ENCODE measurements at regions not wholly inside any gene's neighbourhood (a gene's known extent, or its start where the extent isn't known, plus 50 kb on each side); places are given as distances from the start of the nearest gene placed in this dataset.

GRCh38 chr6:4401408-4402368 is 266.3 kb upstream of the ECI2 start:
- DNase-seq = no peak

GRCh38 chr6:4399656-4400055 is 264.3 kb upstream of the ECI2 start:
- DNase-seq = no peak

- DNase-seq = no peak
Measured at GRCh38 chr6:4398791-4399190, 263.4 kb upstream of the ECI2 start.

GRCh38 chr6:4397307-4397706 is 261.9 kb upstream of the ECI2 start:
- DNase-seq = no peak

DNA sequence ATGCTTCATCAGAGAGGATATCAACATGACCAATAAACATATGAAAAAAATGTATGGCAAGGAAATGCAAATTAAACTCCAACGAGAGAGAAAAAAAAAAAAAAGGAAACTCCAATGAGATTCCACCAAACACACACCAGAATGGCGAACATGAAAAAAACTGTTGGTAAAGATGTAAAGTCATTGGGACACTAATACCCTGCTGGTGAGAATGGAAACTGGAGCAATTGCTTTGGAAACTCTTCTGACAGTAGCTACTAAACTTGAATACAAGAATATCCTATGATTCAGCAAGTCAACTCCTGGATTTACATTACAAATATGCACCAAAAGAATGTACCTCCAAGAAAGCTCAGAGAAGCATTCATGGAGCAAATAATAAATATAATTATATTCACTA is 260.7 kb upstream of the ECI2 start:
- DNase-seq = no peak

DNA sequence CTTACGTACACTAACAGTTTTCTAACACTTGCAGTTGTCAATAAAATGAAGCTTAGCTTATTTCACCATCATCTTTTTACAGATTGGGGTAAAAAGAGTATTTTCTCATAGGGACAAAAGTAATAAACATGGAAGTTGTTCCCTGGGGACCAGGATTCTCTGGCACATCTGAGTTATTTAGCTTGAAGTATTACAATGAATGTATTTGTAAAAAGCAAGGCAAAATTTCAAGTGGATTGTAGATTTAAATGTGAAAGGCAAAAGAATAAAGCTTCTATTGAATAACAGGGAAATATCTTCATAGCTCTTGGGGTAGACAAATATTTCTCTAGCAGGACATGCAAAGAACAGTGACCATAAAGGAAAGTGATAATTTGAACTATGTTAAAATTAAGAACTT is 260.0 kb upstream of the ECI2 start:
- DNase-seq = no peak

DNA sequence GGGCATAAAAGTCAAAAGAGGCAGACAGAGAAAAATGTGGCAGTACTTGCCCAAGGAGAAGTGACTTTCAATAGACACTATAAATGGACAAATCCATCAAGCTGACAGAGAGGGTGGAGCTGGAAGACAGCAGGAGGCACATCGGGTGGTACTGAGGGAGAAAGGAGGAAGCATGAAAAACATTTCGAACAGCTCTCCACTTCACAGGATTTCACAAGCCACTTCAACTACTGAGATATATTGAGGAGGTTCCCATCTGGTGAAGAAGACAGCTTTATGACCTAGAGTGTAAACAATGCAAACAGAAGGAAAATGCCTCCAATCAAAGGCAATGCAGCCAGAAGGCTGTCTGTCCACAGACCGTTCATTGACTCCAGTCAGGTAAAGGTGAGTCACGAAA is 259.4 kb upstream of the ECI2 start:
- DNase-seq = no peak

- DNase-seq = no peak
Measured at GRCh38 chr6:4388675-4389074, 253.3 kb upstream of the ECI2 start.

DNA sequence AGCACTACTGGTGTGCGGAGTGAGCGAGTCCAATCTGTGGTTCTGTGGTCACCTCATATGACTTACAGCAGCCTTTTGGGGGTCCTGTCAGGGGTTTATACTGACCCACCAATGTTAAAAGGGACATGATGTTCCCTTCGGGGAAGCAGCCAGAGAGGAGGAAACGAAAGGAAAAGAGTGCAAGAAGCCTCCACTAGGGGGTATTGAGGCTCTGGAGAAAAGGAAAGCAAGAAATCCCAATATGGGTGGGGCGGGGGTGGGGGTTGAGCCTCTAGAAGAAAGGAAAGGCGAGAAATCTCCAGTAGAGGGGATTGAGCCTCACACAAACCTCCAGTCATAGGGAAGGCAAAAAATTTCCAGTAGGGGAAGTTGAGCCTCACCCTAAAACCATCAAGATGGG is 249.3 kb upstream of the ECI2 start:
- no peak for DNase-seq

DNA sequence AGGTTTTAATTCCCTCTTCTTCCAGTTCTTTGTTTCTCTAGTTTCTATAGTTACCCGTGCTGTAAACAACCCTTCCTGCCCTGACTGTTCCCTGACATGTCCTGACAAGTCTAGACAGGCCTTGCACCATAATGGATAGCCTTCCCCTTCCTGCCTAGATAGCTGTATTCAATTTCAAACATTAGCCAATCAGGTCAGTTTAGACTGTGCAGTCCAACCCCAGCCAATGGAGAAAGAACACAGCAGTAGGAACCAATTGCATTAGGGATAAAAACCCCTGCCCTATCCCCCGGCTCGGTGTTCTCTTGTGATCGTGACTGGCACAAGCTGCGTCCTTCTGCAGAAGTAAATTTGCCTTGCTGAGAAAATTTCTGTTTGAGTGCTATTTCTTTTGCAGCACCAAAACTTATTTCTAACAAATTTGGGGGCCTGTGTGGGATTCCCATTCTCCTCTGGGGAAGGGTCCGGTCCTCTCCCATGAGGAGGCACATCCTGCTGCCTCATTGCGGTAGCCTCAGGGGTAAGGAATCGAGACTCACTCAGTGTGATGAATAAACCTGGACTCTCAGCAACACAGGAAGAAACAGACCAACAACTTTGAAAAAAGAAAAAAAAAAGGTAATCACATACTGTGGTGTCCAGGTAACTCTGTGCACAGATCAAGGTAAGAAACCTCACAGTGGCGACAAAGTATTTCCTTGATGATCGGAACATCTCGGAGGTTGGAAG is 248.7 kb upstream of the ECI2 start:
- no peak for DNase-seq

DNA sequence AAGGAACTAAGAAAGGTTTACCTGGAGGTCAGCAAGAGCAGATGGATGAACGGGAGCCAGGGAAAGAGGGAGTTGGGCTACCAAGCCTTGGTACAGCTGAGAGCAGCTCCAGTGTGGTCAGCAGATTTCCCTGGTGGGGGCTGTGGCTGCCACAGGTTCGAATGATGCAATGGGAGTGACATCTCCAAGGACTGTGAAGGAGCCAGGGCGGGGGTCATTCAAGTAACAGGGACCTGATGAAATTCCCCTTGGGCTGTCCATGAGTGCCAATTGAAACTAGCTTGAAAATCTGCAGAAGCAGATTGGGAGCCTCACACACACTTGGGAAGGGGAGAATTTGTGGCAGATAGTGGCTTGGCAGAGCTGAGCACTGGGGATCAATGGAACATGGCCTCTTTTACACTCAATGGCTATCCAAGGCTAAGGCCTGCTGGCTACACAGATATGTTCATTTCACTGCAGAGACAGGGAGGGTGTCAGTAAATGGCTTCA is 247.0 kb upstream of the ECI2 start:
- DNase-seq = no peak

DNA sequence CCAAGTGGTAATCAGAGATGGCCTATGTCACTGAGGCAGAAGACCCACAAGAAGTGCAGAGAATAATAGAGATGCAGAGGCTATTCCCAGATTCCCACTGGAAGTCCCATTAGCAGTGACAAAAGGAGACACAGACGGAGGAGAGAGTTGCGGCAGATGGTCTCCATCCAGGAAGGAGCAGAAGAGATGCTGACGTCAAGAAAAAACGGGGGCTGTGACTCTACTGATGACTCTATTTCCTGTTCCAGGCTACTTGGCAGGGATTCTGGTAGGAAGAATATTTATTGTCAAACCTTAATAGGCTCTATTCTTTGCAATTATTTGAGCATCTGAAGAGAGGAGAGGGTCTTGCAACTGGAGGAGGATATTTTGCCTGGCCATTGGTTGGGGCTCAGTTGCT is 246.0 kb upstream of the ECI2 start:
- no peak for DNase-seq

- DNase-seq = no peak
Measured at GRCh38 chr6:4380881-4381281, 245.5 kb upstream of the ECI2 start.

DNA sequence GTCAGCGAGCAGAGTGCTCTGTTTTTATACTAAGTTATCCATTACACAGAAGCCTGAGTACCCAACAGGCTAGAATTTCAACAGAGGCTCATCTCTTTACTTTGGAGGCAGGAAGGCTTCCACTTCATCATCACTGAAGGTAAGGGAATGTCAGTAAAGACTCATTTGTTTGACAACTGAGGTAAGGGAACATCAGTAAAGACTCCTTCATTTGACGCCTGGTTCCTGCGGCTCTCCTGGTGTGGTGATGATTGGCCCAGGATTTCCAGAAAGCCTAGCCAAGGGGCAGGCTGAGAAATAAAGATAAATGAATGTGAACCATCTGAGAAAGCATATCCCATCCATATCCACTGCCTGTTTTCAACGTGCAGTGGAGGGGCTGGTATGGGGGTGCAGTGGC is 244.6 kb upstream of the ECI2 start:
- no peak for DNase-seq

DNA sequence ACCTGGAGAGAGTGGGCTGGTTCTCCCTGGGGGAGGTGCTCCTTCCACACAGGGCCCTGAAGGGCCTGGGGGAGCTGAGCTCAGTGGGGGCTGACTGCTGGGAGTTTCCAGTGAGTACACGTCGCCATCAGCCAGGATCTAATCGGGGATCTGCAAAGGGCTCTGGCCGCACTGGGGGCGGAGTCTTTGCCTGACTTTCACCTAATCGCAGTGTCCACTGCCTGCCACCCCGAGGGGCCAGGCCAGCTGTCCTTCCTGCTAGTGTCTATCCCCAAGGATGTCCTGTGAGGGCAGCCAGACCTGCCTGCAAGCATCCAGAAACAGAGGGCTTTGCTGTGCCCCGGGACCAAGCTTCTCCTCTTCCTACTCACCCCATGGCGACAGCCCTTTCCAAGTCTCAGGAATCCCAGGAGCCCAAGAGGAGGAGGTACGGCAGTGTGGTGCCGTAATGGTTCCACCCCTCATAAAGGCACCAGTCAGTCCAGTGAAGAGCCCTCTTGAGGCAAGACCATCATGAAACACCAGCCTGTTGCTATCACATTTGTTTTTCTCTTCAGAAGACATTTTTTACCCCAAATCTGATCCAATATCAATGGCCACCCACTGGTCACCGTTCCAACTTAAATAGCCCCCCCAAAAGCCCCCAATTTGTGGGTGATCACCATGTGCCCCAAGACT is 243.1 kb upstream of the ECI2 start:
- no peak for DNase-seq

- DNase-seq = no peak
Measured at GRCh38 chr6:4377603-4378002, 242.2 kb upstream of the ECI2 start.

DNA sequence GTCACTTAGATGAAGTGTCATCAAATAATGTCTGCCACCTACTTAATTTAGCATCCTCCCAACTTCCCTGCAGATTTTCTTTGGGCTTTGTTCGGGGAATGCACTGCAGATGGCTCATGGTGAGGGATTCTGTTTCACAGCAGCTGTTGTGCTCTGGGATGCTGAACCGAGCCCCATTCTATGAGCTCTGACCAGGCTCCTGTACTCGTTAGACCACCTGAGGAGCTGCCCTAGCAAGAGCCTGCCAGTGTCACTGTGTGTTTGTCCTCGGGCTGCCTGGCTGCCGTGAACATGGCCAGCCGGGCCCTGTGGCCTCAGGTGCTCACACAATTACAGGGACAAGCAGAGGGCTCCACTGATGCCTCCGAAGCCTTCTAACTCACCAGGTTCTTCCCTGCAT is 238.8 kb upstream of the ECI2 start:
- no peak for DNase-seq

DNA sequence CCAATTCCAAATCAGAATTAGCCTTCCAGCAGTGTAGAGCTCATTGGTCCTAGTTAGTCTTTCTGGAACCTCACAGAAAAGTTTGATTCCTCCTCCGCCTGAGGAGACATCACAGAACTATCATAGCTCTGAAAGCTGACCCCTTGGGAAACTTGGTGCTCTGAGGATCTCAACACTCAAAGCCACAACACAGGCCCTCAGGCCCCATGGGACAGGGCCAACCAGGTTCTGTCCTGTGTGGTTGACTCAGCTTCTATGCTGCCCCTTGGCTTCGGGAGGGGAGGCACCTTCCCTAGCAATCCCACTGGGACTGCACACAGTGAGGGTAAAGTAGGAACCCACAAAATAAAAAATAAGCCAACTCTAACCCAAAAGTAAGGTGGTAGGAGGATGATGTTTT is 237.5 kb upstream of the ECI2 start:
- no peak for DNase-seq

DNA sequence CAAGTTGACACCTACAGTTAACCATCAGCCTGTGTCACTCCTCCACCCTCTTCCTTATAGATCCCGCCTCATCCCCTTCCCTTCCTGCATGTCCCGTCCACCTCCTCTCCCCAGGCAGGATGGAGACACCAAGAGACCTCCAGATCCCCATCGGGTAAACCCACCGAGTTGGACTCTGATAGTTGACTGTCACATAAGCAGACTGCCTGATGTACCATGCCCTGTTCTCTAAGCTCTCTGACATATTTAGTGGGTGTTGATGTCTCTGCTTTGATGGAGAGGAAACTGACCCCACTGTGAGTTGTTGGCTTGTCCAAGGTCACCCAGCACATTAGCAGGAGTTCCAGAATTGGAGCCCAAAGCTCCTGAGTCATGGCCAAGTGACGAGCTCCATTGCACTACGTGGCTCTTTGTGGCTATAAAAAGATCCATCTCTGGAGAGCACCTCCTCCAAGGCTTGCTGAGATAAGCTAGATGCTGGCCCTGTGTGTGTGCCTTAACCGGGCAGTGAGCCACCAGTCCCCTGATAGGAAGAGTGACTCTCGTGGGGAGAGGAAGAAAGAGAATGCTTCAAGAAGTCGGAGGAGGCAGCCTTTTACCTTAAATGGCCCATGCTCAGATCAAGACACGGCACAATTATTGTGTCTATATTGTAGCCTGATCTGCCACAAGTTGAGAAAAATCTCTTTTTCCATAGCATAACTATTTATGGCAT is 236.0 kb upstream of the ECI2 start:
- DNase-seq = no peak

- no peak for DNase-seq
Measured at GRCh38 chr6:4370066-4370465, 234.7 kb upstream of the ECI2 start.

DNA sequence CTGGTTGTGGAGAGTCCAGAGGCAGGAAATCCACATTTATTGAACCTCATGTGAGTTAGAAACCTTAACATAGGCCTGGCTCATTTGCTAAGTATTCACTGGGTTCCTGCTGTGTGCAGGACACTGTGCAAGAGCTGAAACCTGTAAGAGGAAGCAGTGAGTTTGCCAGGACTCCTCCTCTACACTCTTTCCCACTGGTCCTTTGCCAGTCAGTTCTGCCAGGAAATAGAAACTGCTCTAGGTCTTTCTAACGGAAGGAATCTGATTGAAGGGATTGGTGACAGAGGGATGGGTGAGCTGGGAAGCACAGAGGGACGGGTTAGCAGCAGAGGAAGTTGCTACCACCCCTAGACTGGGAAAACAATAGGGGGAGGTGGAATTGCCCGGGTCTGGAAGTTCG is 234.2 kb upstream of the ECI2 start:
- no peak for DNase-seq

- DNase-seq = no peak
Measured at GRCh38 chr6:4368649-4369048, 233.3 kb upstream of the ECI2 start.

GRCh38 chr6:4367643-4368042 is 232.3 kb upstream of the ECI2 start:
- no peak for DNase-seq

Data from NCI-H1436 treated with DMSO at 0.1 percent for 48 hours (cell line).